Endothelial cell of umbilical vein (primary cell): ENCODE measurements at regions not wholly inside any gene's neighbourhood (a gene's known extent, or its start where the extent isn't known, plus 50 kb on each side); places are given as distances from the start of the nearest gene placed in this dataset.

Experiments used
- BruUV-seq: library from RNA; stranded (reverse); fragments of 400-500 nt; replicated peaks from 2 replicates; lab custom pipeline; 2021; lab: Mats Ljungman, UMichigan
- CTCF ChIA-PET: fragments of 300-600, 350-600 bp; sonication (Branson Sonifier 250); formaldehyde crosslinking; loops from one replicate; lab custom pipeline; 2021; ENCODE audit warnings: antibody characterized with exemption, inconsistent platforms; lab: Charles Lee
- POLR2A ChIA-PET: fragments of 300-600, 350-600 bp; sonication (Branson Sonifier 250); formaldehyde crosslinking; loops from one replicate; lab custom pipeline; 2021; ENCODE audit warnings: antibody characterized with exemption, inconsistent platforms; lab: Charles Lee
- DNase-seq: peaks from one replicate; pipeline ENCODE4 v3.0.0-alpha.2; 2011; ENCODE audit warnings: low read depth, low spot score
- FAIRE-seq: peaks from 2 replicates; lab custom pipeline; 2011; peaks lifted over from hg19 to GRCh38; lab: Jason Lieb, UNC
- H2AFZ ChIP-seq: 2 replicates; pipeline ENCODE4 v1.6.0; 2012; ENCODE audit warnings: low read depth, low read length, control low read depth, inconsistent platforms
- H3K27ac ChIP-seq: 2 replicates; pipeline ENCODE4 v1.5.1; 2011; ENCODE audit warnings: low read depth, mild to moderate bottlenecking, control low read depth, low read length, moderate library complexity; ENCODE audit not compliant: insufficient read depth
- H3K27me3 ChIP-seq, 2 experiments: 2 replicates each; pipeline versions ENCODE4 v1.6.0 to v1.6.1; 2011; ENCODE audit warnings: low read length in 2 of 2, mixed read lengths in 1 of 2; ENCODE audit not compliant: control insufficient read depth in 2 of 2, insufficient read depth in 2 of 2
- H3K36me3 ChIP-seq, 2 experiments: 2 replicates in 1 of 2; 3 replicates in 1 of 2; pipeline ENCODE4 v1.5.1; 2011; ENCODE audit warnings: low read length in 2 of 2, mild to moderate bottlenecking in 1 of 2, moderate library complexity in 1 of 2; ENCODE audit not compliant: control insufficient read depth in 2 of 2, insufficient read depth in 2 of 2; ENCODE audit errors: extremely low read depth in 1 of 2
- H3K4me1 ChIP-seq: 3 replicates; pipeline ENCODE4 v1.5.1; 2011; ENCODE audit warnings: mild to moderate bottlenecking, low read length; ENCODE audit not compliant: control insufficient read depth, insufficient read depth; ENCODE audit errors: extremely low read depth
- H3K4me2 ChIP-seq: 2 replicates; pipeline ENCODE4 v1.6.1; 2011; ENCODE audit warnings: low read length, control low read depth, mixed read lengths; ENCODE audit not compliant: insufficient read depth
- H3K4me3 ChIP-seq, 3 experiments: fragments of 200-600 bp in 1 of 3; sonication (generic), shearing (Covaris generic) in 1 of 3; replicated peaks in 1 of 3; 2 replicates each; pipeline ENCODE4 v1.5.1; 2011 to 2016; ENCODE audit warnings: control low read depth in 3 of 3, low read length in 3 of 3, mild to moderate bottlenecking in 2 of 3, inconsistent platforms in 1 of 3, low read depth in 1 of 3, moderate library complexity in 1 of 3; ENCODE audit not compliant: insufficient read depth in 1 of 3
- H3K79me2 ChIP-seq: 2 replicates; pipeline ENCODE4 v1.6.0; 2012; ENCODE audit warnings: low read length, inconsistent platforms; ENCODE audit not compliant: control insufficient read depth, insufficient read depth
- H3K9ac ChIP-seq: replicated peaks from 2 replicates; pipeline ENCODE3; 2011; ENCODE audit warnings: low read length, control low read depth; ENCODE audit not compliant: insufficient read depth; ENCODE audit errors: extremely low read depth
- H3K9me1 ChIP-seq: replicated peaks from 3 replicates; pipeline ENCODE4 v1.6.0; 2011; ENCODE audit warnings: mild to moderate bottlenecking, low read length; ENCODE audit not compliant: control insufficient read depth, insufficient read depth; ENCODE audit errors: extremely low read depth
- H3K9me3 ChIP-seq: replicated peaks from 2 replicates; pipeline ENCODE4 v1.5.1; 2012; ENCODE audit warnings: low read length, inconsistent platforms; ENCODE audit not compliant: control insufficient read depth, insufficient read depth
- H4K20me1 ChIP-seq: replicated peaks from 2 replicates; pipeline ENCODE3; 2011; ENCODE audit warnings: mild to moderate bottlenecking, low read length; ENCODE audit not compliant: control insufficient read depth, insufficient read depth; ENCODE audit errors: extremely low read depth
- EZH2 ChIP-seq: IDR thresholded peaks from 2 replicates; pipeline ENCODE4 v1.6.1; 2012; ENCODE audit warnings: borderline replicate concordance, low read depth, mild to moderate bottlenecking, moderate library complexity, low read length, inconsistent platforms; ENCODE audit not compliant: severe bottlenecking
- FOS ChIP-seq: IDR thresholded peaks from 2 replicates; pipeline ENCODE4 v1.6.1; 2011; ENCODE audit warnings: mild to moderate bottlenecking, low read length, moderate library complexity, borderline replicate concordance; ENCODE audit not compliant: insufficient read depth
- GATA2 ChIP-seq: IDR thresholded peaks from 2 replicates; pipeline ENCODE4 v1.7.0; 2011; ENCODE audit warnings: low read depth, mild to moderate bottlenecking, moderate library complexity, mixed read lengths, low read length; ENCODE audit not compliant: insufficient read length, insufficient read depth
- JUN ChIP-seq: IDR thresholded peaks from 2 replicates; pipeline ENCODE4 v1.6.1; 2011; ENCODE audit warnings: borderline replicate concordance, low read depth; ENCODE audit not compliant: insufficient read length, insufficient read depth
- MYC ChIP-seq: IDR thresholded peaks from one replicate; pipeline ENCODE4 v1.6.1; 2011; ENCODE audit warnings: mild to moderate bottlenecking, low read depth, low read length
- POLR2A ChIP-seq: IDR thresholded peaks from 2 replicates; pipeline ENCODE4 v1.6.1; 2012; ENCODE audit warnings: low read depth, mild to moderate bottlenecking, control low read depth, low read length
- POLR2AphosphoS5 ChIP-seq: IDR thresholded peaks from 2 replicates; pipeline ENCODE4 v1.6.1; 2012; ENCODE audit warnings: low read depth, mild to moderate bottlenecking, control low read depth, low read length, moderate library complexity; ENCODE audit not compliant: insufficient read depth
- dilution Hi-C: fragments of 300-500 bp; cut with MboI; formaldehyde crosslinking; loops from one replicate; pipeline ENCODE4 v1.15.0; 2019; ENCODE audit warnings: low sequenced_read_pairs; ENCODE audit not compliant: extremely low pct_ligation_motif_present
- intact Hi-C: fragments of 100-400 bp; cut with micrococcal nuclease; formaldehyde crosslinking; loops from one replicate; pipeline ENCODE4 v1.10.0; 2022
- TF ChIP-seq, protein P1 (sequence below): IDR thresholded peaks from 2 replicates; pipeline ENCODE4 v1.6.1; 2011; ENCODE audit not compliant: insufficient read depth, insufficient read length
- TF ChIP-seq, protein P2 (sequence below), 2 donors: IDR thresholded peaks; 1 replicate in 1 of 2; 2 replicates in 1 of 2; pipeline ENCODE4 v1.5.1; 2011; ENCODE audit warnings: low read length in 2 of 2, mild to moderate bottlenecking in 2 of 2, moderate library complexity in 2 of 2, control low read depth in 1 of 2, inconsistent platforms in 1 of 2, low read depth in 1 of 2; ENCODE audit not compliant: insufficient read depth in 1 of 2; ENCODE audit errors: extremely low read depth in 1 of 2

DNA sequence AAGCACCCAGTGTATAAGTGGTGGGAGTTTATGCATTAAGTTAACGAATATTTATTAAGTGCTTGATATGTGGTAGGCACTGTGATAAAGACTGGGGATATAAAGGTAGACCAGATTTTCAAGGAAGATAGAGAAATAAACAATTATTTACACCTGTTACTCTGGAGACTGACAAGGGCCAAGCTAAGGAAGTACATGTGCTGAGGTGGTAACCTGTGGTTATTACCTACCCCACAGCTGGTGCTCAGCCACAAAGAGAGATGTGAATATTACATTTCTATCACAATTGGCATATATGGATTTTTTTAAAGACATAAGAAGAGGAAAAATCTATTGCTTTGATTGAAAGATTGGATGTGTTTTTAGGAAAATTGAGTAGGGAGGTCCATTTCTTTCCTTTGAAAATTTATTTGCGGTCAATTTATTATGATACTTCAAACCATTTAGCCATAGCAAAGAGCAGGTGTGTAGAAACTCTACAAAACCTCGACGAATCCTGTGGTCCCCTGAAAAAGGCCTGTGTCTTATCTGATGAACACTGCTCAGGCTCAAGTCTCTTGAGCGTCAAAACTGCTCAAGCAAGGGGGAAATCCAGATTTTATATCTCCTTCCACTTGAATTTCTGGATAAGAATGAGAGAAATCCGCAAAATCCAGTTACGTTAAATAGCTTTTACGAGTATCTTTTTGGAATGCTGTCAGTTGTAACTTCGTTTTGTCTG is 217.7 kb upstream of the HAND2 start:
- FAIRE-seq (no peak), DNase-seq (no peak)
- H3K27ac ChIP-seq = no peak overlapping the region
- H3K9ac ChIP-seq = no peak overlapping the region
- dilution Hi-C loops (no loop called here), intact Hi-C loops (no loop called here)
- no peak overlapping the region for H2AFZ ChIP-seq
- H3K4me2 ChIP-seq = no peak overlapping the region
- TF ChIP-seq MYC = no peak
- TF ChIP-seq, protein P1, sequence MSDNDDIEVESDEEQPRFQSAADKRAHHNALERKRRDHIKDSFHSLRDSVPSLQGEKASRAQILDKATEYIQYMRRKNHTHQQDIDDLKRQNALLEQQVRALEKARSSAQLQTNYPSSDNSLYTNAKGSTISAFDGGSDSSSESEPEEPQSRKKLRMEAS = no peak
- TF ChIP-seq FOS = no peak
- no peak for TF ChIP-seq EZH2
- TF ChIP-seq POLR2A = no peak
- no peak for TF ChIP-seq POLR2AphosphoS5
- no peak for TF ChIP-seq GATA2
- TF ChIP-seq JUN = no peak
- TF ChIP-seq, protein P2, sequence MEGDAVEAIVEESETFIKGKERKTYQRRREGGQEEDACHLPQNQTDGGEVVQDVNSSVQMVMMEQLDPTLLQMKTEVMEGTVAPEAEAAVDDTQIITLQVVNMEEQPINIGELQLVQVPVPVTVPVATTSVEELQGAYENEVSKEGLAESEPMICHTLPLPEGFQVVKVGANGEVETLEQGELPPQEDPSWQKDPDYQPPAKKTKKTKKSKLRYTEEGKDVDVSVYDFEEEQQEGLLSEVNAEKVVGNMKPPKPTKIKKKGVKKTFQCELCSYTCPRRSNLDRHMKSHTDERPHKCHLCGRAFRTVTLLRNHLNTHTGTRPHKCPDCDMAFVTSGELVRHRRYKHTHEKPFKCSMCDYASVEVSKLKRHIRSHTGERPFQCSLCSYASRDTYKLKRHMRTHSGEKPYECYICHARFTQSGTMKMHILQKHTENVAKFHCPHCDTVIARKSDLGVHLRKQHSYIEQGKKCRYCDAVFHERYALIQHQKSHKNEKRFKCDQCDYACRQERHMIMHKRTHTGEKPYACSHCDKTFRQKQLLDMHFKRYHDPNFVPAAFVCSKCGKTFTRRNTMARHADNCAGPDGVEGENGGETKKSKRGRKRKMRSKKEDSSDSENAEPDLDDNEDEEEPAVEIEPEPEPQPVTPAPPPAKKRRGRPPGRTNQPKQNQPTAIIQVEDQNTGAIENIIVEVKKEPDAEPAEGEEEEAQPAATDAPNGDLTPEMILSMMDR (IDR thresholded peaks at IDR 0.05; ENCODE audit: extremely low read depth in 1 of 2, insufficient read depth in 1 of 2, low read depth in 1 of 2, low read length in 2 of 2) = no peak
- no peaks in the 10 kb centered on the region for H3K36me3 ChIP-seq
- BruUV-seq = no TSS peak
- H3K4me1 ChIP-seq = no peaks in the 10 kb centered on the region
- no peaks in the 10 kb centered on the region for H3K79me2 ChIP-seq
- ChIA-PET POLR2A (no interaction called here), CTCF (no interaction called here)
- H3K4me3 ChIP-seq = no peak overlapping the region
- no peaks in the 10 kb centered on the region for H3K27me3 ChIP-seq
- no peaks in the 10 kb centered on the region for H3K9me3 ChIP-seq
- H3K9me1 ChIP-seq = no peaks in the 10 kb centered on the region
- no peaks in the 10 kb centered on the region for H4K20me1 ChIP-seq
